ENCODE measurements at regions not wholly inside any gene's neighbourhood (a gene's known extent, or its start where the extent isn't known, plus 50 kb on each side); places are given as distances from the start of the nearest gene placed in this dataset.

DNA sequence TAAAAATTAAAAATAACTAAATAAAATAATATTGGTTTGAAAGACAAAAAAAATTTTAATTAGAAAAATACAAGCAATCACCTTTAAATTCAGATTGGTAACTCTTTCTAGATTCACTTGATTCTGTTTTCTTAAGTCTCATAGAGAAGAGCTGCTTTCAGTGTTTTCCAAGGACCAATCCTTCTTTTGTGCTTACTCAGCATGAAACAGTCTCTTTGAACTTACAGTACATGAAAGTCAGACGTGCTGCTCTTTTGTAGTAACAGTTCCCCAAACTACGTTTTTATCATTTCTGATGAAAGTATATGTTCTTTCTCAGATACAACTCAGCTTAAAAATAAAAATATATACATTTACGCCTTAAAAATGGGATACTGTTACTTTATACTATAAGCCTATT is 171.9 kb upstream of the CCDC54 start:
- no peak for TF ChIP-seq POLR2A (IDR thresholded peaks at IDR 0.05)
- TF ChIP-seq, protein P1, sequence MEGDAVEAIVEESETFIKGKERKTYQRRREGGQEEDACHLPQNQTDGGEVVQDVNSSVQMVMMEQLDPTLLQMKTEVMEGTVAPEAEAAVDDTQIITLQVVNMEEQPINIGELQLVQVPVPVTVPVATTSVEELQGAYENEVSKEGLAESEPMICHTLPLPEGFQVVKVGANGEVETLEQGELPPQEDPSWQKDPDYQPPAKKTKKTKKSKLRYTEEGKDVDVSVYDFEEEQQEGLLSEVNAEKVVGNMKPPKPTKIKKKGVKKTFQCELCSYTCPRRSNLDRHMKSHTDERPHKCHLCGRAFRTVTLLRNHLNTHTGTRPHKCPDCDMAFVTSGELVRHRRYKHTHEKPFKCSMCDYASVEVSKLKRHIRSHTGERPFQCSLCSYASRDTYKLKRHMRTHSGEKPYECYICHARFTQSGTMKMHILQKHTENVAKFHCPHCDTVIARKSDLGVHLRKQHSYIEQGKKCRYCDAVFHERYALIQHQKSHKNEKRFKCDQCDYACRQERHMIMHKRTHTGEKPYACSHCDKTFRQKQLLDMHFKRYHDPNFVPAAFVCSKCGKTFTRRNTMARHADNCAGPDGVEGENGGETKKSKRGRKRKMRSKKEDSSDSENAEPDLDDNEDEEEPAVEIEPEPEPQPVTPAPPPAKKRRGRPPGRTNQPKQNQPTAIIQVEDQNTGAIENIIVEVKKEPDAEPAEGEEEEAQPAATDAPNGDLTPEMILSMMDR (IDR thresholded peaks at IDR 0.05), result no peak

All from body of pancreas (tissue), 4 donors.